Mammary epithelial cell (primary cell): ENCODE measurements at regions not wholly inside any gene's neighbourhood (a gene's known extent, or its start where the extent isn't known, plus 50 kb on each side); places are given as distances from the start of the nearest gene placed in this dataset.

Experiments used
- CTCF ChIP-seq, 2 donors: IDR thresholded peaks in 1 of 2; conservative IDR thresholded peaks in 1 of 2; 2 replicates each; pipeline ENCODE4 v1.5.1; 2011 to 2012; ENCODE audit warnings: inconsistent platforms in 2 of 2, low read length in 2 of 2, mild to moderate bottlenecking in 2 of 2, control low read depth in 1 of 2, low read depth in 1 of 2; ENCODE audit not compliant: insufficient read depth in 1 of 2; ENCODE audit errors: extremely low read depth in 1 of 2
- EZH2 ChIP-seq: IDR thresholded peaks from 2 replicates; pipeline ENCODE4 v1.6.1; 2012; ENCODE audit warnings: low read length, inconsistent platforms, borderline replicate concordance

GRCh38 chr5:147063943-147064342, 170.9 kb upstream of the STK32A start:
- TF ChIP-seq CTCF (conservative IDR thresholded peaks at IDR 0.05 in 1 of 2, IDR thresholded peaks at IDR 0.05 in 1 of 2; ENCODE audit: extremely low read depth in 1 of 2, insufficient read depth in 1 of 2, low read depth in 1 of 2, low read length in 2 of 2), result no peak
- TF ChIP-seq EZH2, result no peak
